ENCODE measurements at regions not wholly inside any gene's neighbourhood (a gene's known extent, or its start where the extent isn't known, plus 50 kb on each side); places are given as distances from the start of the nearest gene placed in this dataset.

- Histone ChIP-seq H3K9ac (ENCODE audit: insufficient read length, low read depth) (no peak overlapping the region), H3K4me3 (ENCODE audit: insufficient read length, low read depth) (no peak overlapping the region)
Observed at GRCh38 chr4:179195887-179196286, 1753.7 kb upstream of the AGA start.

DNA sequence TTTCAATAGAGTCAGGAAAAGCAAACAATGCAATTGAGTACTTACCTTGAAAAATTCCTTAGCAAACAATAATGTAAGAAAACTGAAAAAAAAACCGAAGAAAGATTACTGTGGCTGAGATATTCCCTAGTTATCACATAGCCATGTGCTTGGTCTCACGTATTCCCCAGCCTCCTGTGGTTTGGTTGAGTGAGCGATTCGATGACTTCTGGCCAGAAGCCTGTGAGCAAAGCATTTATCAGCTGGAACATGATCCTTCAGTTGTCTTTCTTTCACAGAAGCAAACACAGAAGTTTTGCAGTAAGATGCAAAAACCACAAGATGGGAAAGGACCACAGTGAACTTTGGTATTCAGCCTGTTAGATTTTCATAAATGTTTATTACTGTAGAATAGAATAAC lies 1754.3 kb upstream of the AGA start:
- no peak overlapping the region for H3K9ac ChIP-seq (ENCODE audit: insufficient read length, low read depth)
- DNase-seq (ENCODE audit: low read depth, low spot score), result no peak
- H3K9me3 ChIP-seq (ENCODE audit: insufficient read depth, low read length), result no peaks in the 10 kb centered on the region
- H3K27me3 ChIP-seq (ENCODE audit: insufficient read depth, insufficient read length), result no peaks in the 10 kb centered on the region
- no peak overlapping the region for H3K4me3 ChIP-seq (ENCODE audit: insufficient read length, low read depth)
- H3K36me3 ChIP-seq (ENCODE audit: insufficient read depth, insufficient read length, low read length), result no peaks in the 10 kb centered on the region
- TF ChIP-seq SUZ12 (IDR thresholded peaks at IDR 0.05; ENCODE audit: extremely low read depth, insufficient read depth, insufficient read length), result no peak
- H3K4me1 ChIP-seq (ENCODE audit: insufficient read depth, insufficient read length), result no peaks in the 10 kb centered on the region

More at GRCh38 chr4:179195887-179196286, 1753.7 kb upstream of the AGA start:
- Histone ChIP-seq H3K9me3 (ENCODE audit: insufficient read depth, low read length) (no peaks in the 10 kb centered on the region), H3K4me1 (ENCODE audit: insufficient read depth, insufficient read length) (no peaks in the 10 kb centered on the region), H3K27me3 (ENCODE audit: insufficient read depth, insufficient read length) (no peaks in the 10 kb centered on the region), H3K36me3 (ENCODE audit: insufficient read depth, insufficient read length, low read length) (no peaks in the 10 kb centered on the region)
- no peak for TF ChIP-seq ZNF274 (IDR thresholded peaks at IDR 0.05; ENCODE audit: low read depth, low read length)
- TF ChIP-seq SUZ12 (IDR thresholded peaks at IDR 0.05; ENCODE audit: extremely low read depth, insufficient read depth, insufficient read length), result no peak
- no peak for TF ChIP-seq YY1 (IDR thresholded peaks at IDR 0.05; ENCODE audit: insufficient read depth, insufficient read length)
- DNase-seq (ENCODE audit: low read depth, low spot score), result no peak

GRCh38 chr4:179200681-179201080 lies 1758.4 kb upstream of the AGA start:
- TF ChIP-seq SUZ12 (IDR thresholded peaks at IDR 0.05; ENCODE audit: extremely low read depth, insufficient read depth, insufficient read length) (no peak), YY1 (IDR thresholded peaks at IDR 0.05; ENCODE audit: insufficient read depth, insufficient read length) (no peak), ZNF274 (IDR thresholded peaks at IDR 0.05; ENCODE audit: low read depth, low read length) (no peak)
- Histone ChIP-seq H3K4me1 (ENCODE audit: insufficient read depth, insufficient read length) (no peaks in the 10 kb centered on the region), H3K27me3 (ENCODE audit: insufficient read depth, insufficient read length) (no peaks in the 10 kb centered on the region), H3K4me3 (ENCODE audit: insufficient read length, low read depth) (no peak overlapping the region), H3K9ac (ENCODE audit: insufficient read length, low read depth) (no peak overlapping the region), H3K9me3 (ENCODE audit: insufficient read depth, low read length) (no peaks in the 10 kb centered on the region), H3K36me3 (ENCODE audit: insufficient read depth, insufficient read length, low read length) (no peaks in the 10 kb centered on the region)
- DNase-seq (ENCODE audit: low read depth, low spot score), result no peak

- no peaks in the 10 kb centered on the region for H3K9me3 ChIP-seq (ENCODE audit: insufficient read depth, low read length)
- no peaks in the 10 kb centered on the region for H3K4me1 ChIP-seq (ENCODE audit: insufficient read depth, insufficient read length)
- TF ChIP-seq SUZ12 (IDR thresholded peaks at IDR 0.05; ENCODE audit: extremely low read depth, insufficient read depth, insufficient read length), result no peak
- TF ChIP-seq ZNF274 (IDR thresholded peaks at IDR 0.05; ENCODE audit: low read depth, low read length), result no peak
- no peak for TF ChIP-seq YY1 (IDR thresholded peaks at IDR 0.05; ENCODE audit: insufficient read depth, insufficient read length)
- no peaks in the 10 kb centered on the region for H3K36me3 ChIP-seq (ENCODE audit: insufficient read depth, insufficient read length, low read length)
- no peaks in the 10 kb centered on the region for H3K27me3 ChIP-seq (ENCODE audit: insufficient read depth, insufficient read length)
- DNase-seq (ENCODE audit: low read depth, low spot score), result no peak
- no peak overlapping the region for H3K9ac ChIP-seq (ENCODE audit: insufficient read length, low read depth)
- no peak overlapping the region for H3K4me3 ChIP-seq (ENCODE audit: insufficient read length, low read depth)
Observed at GRCh38 chr4:179225594-179225993, 1783.4 kb upstream of the AGA start.

DNA sequence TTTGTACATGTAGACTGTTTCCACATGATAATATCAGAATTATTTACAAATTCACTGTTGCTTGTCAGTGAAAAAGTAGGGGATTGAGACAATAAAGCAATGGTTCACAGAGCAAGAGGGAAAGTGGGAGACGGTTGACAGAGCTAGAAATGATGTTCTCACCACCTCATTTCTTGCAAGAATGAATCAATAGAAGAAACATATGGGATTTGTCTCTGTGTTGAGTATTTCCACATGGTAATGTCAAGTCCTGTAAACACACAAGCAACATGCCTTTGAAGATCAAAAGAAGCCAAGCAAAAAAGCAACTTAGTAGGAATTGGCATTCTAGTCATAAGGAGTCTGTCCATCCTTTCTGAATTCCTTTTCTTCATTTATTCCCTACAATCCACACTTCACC lies 1806.6 kb upstream of the AGA start:
- TF ChIP-seq YY1 (IDR thresholded peaks at IDR 0.05; ENCODE audit: insufficient read depth, insufficient read length) (no peak), SUZ12 (IDR thresholded peaks at IDR 0.05; ENCODE audit: extremely low read depth, insufficient read depth, insufficient read length) (no peak), ZNF274 (IDR thresholded peaks at IDR 0.05; ENCODE audit: low read depth, low read length) (no peak)
- Histone ChIP-seq H3K9me3 (ENCODE audit: insufficient read depth, low read length) (no peaks in the 10 kb centered on the region), H3K4me3 (ENCODE audit: insufficient read length, low read depth) (no peak overlapping the region), H3K36me3 (ENCODE audit: insufficient read depth, insufficient read length, low read length) (no peaks in the 10 kb centered on the region), H3K9ac (ENCODE audit: insufficient read length, low read depth) (no peak overlapping the region), H3K4me1 (ENCODE audit: insufficient read depth, insufficient read length) (no peaks in the 10 kb centered on the region), H3K27me3 (ENCODE audit: insufficient read depth, insufficient read length) (no peaks in the 10 kb centered on the region)
- DNase-seq (ENCODE audit: low read depth, low spot score), result no peak

DNA sequence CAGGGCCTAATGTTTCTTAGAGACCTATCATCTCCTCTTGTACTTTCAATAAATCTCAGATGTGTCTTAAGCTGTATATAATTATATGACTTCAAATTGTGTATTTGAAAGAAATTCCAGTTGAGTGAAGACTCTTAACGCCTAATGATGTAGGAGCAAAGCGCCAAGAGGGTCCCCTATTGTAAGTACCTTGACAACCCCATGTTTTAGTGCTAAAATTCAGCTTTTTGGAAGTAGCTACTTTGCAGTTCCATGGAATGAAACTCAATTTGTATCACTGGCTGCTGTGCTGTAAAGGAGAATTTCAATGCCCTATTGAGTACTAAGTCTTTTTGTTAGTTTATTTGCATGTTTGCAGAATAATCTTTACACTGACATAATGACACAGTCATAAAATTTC lies 1826.6 kb upstream of the AGA start:
- no peak for DNase-seq (ENCODE audit: low read depth, low spot score)
- TF ChIP-seq ZNF274 (IDR thresholded peaks at IDR 0.05; ENCODE audit: low read depth, low read length), result no peak
- no peak for TF ChIP-seq YY1 (IDR thresholded peaks at IDR 0.05; ENCODE audit: insufficient read depth, insufficient read length)
- TF ChIP-seq SUZ12 (IDR thresholded peaks at IDR 0.05; ENCODE audit: extremely low read depth, insufficient read depth, insufficient read length), result no peak
- no peaks in the 10 kb centered on the region for H3K27me3 ChIP-seq (ENCODE audit: insufficient read depth, insufficient read length)
- no peaks in the 10 kb centered on the region for H3K9me3 ChIP-seq (ENCODE audit: insufficient read depth, low read length)
- H3K36me3 ChIP-seq (ENCODE audit: insufficient read depth, insufficient read length, low read length), result no peaks in the 10 kb centered on the region
- no peak overlapping the region for H3K4me3 ChIP-seq (ENCODE audit: insufficient read length, low read depth)
- H3K9ac ChIP-seq (ENCODE audit: insufficient read length, low read depth), result no peak overlapping the region
- no peaks in the 10 kb centered on the region for H3K4me1 ChIP-seq (ENCODE audit: insufficient read depth, insufficient read length)

DNA sequence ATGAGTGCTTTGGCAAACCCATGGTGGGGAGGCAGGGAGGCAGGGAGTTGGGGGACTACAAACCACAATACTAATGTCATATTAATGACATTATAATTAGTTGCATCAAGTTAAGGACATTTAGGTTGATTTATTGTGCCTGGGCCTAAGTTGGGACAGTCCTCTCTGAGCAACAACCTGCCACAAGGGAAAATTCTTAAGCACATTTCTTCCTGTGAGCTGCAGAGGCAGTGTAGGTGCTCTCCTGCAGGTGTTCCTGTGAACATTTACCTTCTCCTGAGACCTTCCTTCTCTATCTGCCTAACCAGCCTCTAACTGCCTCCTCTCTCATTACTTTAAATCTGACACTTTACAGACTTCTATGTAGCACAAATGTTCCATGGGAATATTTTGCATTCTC lies 1830.0 kb upstream of the AGA start:
- Histone ChIP-seq H3K4me1 (ENCODE audit: insufficient read depth, insufficient read length) (no peaks in the 10 kb centered on the region), H3K9me3 (ENCODE audit: insufficient read depth, low read length) (no peaks in the 10 kb centered on the region), H3K27me3 (ENCODE audit: insufficient read depth, insufficient read length) (no peaks in the 10 kb centered on the region), H3K4me3 (ENCODE audit: insufficient read length, low read depth) (no peak overlapping the region), H3K36me3 (ENCODE audit: insufficient read depth, insufficient read length, low read length) (no peaks in the 10 kb centered on the region), H3K9ac (ENCODE audit: insufficient read length, low read depth) (no peak overlapping the region)
- TF ChIP-seq SUZ12 (IDR thresholded peaks at IDR 0.05; ENCODE audit: extremely low read depth, insufficient read depth, insufficient read length) (no peak), ZNF274 (IDR thresholded peaks at IDR 0.05; ENCODE audit: low read depth, low read length) (no peak), YY1 (IDR thresholded peaks at IDR 0.05; ENCODE audit: insufficient read depth, insufficient read length) (no peak)
- DNase-seq (ENCODE audit: low read depth, low spot score), result no peak

- Histone ChIP-seq H3K36me3 (ENCODE audit: insufficient read depth, insufficient read length, low read length) (no peaks in the 10 kb centered on the region), H3K4me1 (ENCODE audit: insufficient read depth, insufficient read length) (no peaks in the 10 kb centered on the region), H3K9ac (ENCODE audit: insufficient read length, low read depth) (no peak overlapping the region), H3K27me3 (ENCODE audit: insufficient read depth, insufficient read length) (no peaks in the 10 kb centered on the region), H3K4me3 (ENCODE audit: insufficient read length, low read depth) (no peak overlapping the region), H3K9me3 (ENCODE audit: insufficient read depth, low read length) (no peaks in the 10 kb centered on the region)
- TF ChIP-seq YY1 (IDR thresholded peaks at IDR 0.05; ENCODE audit: insufficient read depth, insufficient read length), result no peak
- TF ChIP-seq ZNF274 (IDR thresholded peaks at IDR 0.05; ENCODE audit: low read depth, low read length), result no peak
- TF ChIP-seq SUZ12 (IDR thresholded peaks at IDR 0.05; ENCODE audit: extremely low read depth, insufficient read depth, insufficient read length), result no peak
- no peak for DNase-seq (ENCODE audit: low read depth, low spot score)
Observed at GRCh38 chr4:179278647-179279046, 1836.4 kb upstream of the AGA start.

Data from NT2/D1 (cell line).